Gastrocnemius medialis (tissue), 4 donors: ENCODE measurements at regions not wholly inside any gene's neighbourhood (a gene's known extent, or its start where the extent isn't known, plus 50 kb on each side); places are given as distances from the start of the nearest gene placed in this dataset.
"Not testable (repeated sequence)": the region's sequence is repeated elsewhere in the genome, so short reads cannot be mapped to it uniquely, and the experiment has no call there.

ENCODE experiments used
- ATAC-seq, 2 donors: fragments of 150-250 bp; one replicate each; pipeline ENCODE4 v1.9.1; 2016
- DNase-seq, 2 donors: peaks; one replicate each; pipeline ENCODE4 v3.0.0-alpha.2; 2019
- H3K27ac ChIP-seq, 4 donors: fragments of 200-600 bp; sonication (generic); 1 replicate in 1 of 4; 2 replicates in 3 of 4; pipeline ENCODE4 v1.5.1; 2016 to 2018; ENCODE audit warnings: mild to moderate bottlenecking in 2 of 4, moderate library complexity in 1 of 4
- H3K27me3 ChIP-seq, 3 donors: fragments of 200-600 bp; sonication (generic) in 2 of 3; 1 replicate in 1 of 3; 2 replicates in 2 of 3; pipeline versions ENCODE4 v1.5.1 to v1.6.0; 2016 to 2019; ENCODE audit warnings: mild to moderate bottlenecking in 1 of 3, moderate library complexity in 1 of 3
- H3K36me3 ChIP-seq, 2 donors: fragments of 200-600 bp; sonication (generic) in 1 of 2; one replicate each; pipeline ENCODE4 v1.5.1; 2017 to 2018
- H3K4me1 ChIP-seq, 2 donors: fragments of 200-600 bp; sonication (generic) in 1 of 2; one replicate each; pipeline ENCODE4 v1.5.1; 2016 to 2017; ENCODE audit warnings: mild to moderate bottlenecking in 2 of 2
- H3K4me3 ChIP-seq, 4 donors: fragments of 200-600 bp; sonication (generic) in 3 of 4; 1 replicate in 1 of 4; 2 replicates in 3 of 4; pipeline ENCODE4 v1.5.1; 2016 to 2019; ENCODE audit warnings: mild to moderate bottlenecking in 2 of 4
- H3K9me3 ChIP-seq, 3 donors: fragments of 200-600 bp; sonication (generic) in 2 of 3; 1 replicate in 1 of 3; 2 replicates in 2 of 3; pipeline ENCODE4 v1.5.1; 2016 to 2019
- CTCF ChIP-seq, 5 experiments: fragments of 450-650 bp in 3 of 5; fragments of 200-600 bp in 2 of 5; sonication (generic) in 2 of 5; IDR thresholded peaks in 4 of 5; conservative IDR thresholded peaks in 1 of 5; 1 replicate in 4 of 5; 2 replicates in 1 of 5; pipeline ENCODE4 v1.5.1; 2016 to 2019; ENCODE audit warnings: antibody characterized with exemption in 5 of 5, mild to moderate bottlenecking in 3 of 5, moderate library complexity in 3 of 5
- POLR2A ChIP-seq, 2 donors: fragments of 450-650 bp; IDR thresholded peaks; one replicate each; pipeline ENCODE4 v1.6.1; 2017; ENCODE audit warnings: antibody characterized with exemption in 2 of 2, mild to moderate bottlenecking in 2 of 2, moderate library complexity in 2 of 2
- in situ Hi-C, 4 donors: fragments of 200-750 bp; cut with MboI; loops; one replicate each; pipeline versions ENCODE4 v1.15.0 to v1.8.0; 2017; ENCODE audit warnings: low sequenced_read_pairs in 4 of 4
- intact Hi-C: fragments of 100-400 bp; cut with DNase I; formaldehyde crosslinking; loops from one replicate; pipeline ENCODE4 v1.15.1; 2023; ENCODE audit warnings: low total_unique reads

- intact Hi-C loops: no loop called here
- ATAC-seq (no peak), DNase-seq (no peak)
- no peak overlapping the region for H3K27ac ChIP-seq
- no peaks in the 10 kb centered on the region for H3K36me3 ChIP-seq
- no peaks in the 10 kb centered on the region for H3K9me3 ChIP-seq
- TF ChIP-seq CTCF (IDR thresholded peaks at IDR 0.05 in 4 of 5, conservative IDR thresholded peaks at IDR 0.05 in 1 of 5): no peak
- TF ChIP-seq POLR2A (IDR thresholded peaks at IDR 0.05): no peak
- no peaks in the 10 kb centered on the region for H3K27me3 ChIP-seq
- H3K4me3 ChIP-seq: no peak overlapping the region
- in situ Hi-C loops: loop anchor here in 1 of 4 donors (10.0 kb wide), 1 partner anchor 307 kb away; no protein-coding TSS in a partner anchor
- H3K4me1 ChIP-seq: no peaks in the 10 kb centered on the region
Measured at GRCh38 chr10:28997734-28998133, 291.1 kb upstream of the LYZL1 start.

GRCh38 chr10:29001801-29002200, 287.1 kb upstream of the LYZL1 start:
- DNase-seq (no peak), ATAC-seq (no peak)
- Histone ChIP-seq H3K27ac (no peak overlapping the region), H3K9me3 (no peaks in the 10 kb centered on the region), H3K4me3 (no peak overlapping the region), H3K36me3 (no peaks in the 10 kb centered on the region), H3K4me1 (no peaks in the 10 kb centered on the region), H3K27me3 (no peaks in the 10 kb centered on the region)
- intact Hi-C loops: no loop called here
- TF ChIP-seq POLR2A (IDR thresholded peaks at IDR 0.05): no peak
- no peak for TF ChIP-seq CTCF (IDR thresholded peaks at IDR 0.05 in 4 of 5, conservative IDR thresholded peaks at IDR 0.05 in 1 of 5)
- in situ Hi-C loops: no loop called here

GRCh38 chr10:29003014-29003413, 285.9 kb upstream of the LYZL1 start:
- intact Hi-C loops, DNase-seq, H3K27me3 ChIP-seq, in situ Hi-C loops, H3K4me1 ChIP-seq, H3K9me3 ChIP-seq, H3K27ac ChIP-seq, H3K4me3 ChIP-seq, H3K36me3 ChIP-seq, ATAC-seq: not testable (repeated sequence)

GRCh38 chr10:29005988-29006387, 282.9 kb upstream of the LYZL1 start:
- no peak for TF ChIP-seq POLR2A (IDR thresholded peaks at IDR 0.05)
- TF ChIP-seq CTCF (IDR thresholded peaks at IDR 0.05 in 4 of 5, conservative IDR thresholded peaks at IDR 0.05 in 1 of 5): no peak
- Histone ChIP-seq H3K27ac (no peak overlapping the region), H3K36me3 (no peaks in the 10 kb centered on the region), H3K4me1 (no peaks in the 10 kb centered on the region), H3K9me3 (no peaks in the 10 kb centered on the region), H3K4me3 (no peak overlapping the region), H3K27me3 (no peaks in the 10 kb centered on the region)
- no peak for ATAC-seq
- in situ Hi-C loops: no loop called here
- no peak for DNase-seq
- intact Hi-C loops: no loop called here

- ATAC-seq: no peak
- in situ Hi-C loops: no loop called here
- Histone ChIP-seq H3K36me3 (no peaks in the 10 kb centered on the region), H3K4me1 (no peaks in the 10 kb centered on the region), H3K4me3 (no peak overlapping the region), H3K27me3 (no peaks in the 10 kb centered on the region), H3K9me3 (no peaks in the 10 kb centered on the region), H3K27ac (no peak overlapping the region)
- no peak for DNase-seq
- intact Hi-C loops: no loop called here
- no peak for TF ChIP-seq POLR2A (IDR thresholded peaks at IDR 0.05)
- no peak for TF ChIP-seq CTCF (IDR thresholded peaks at IDR 0.05 in 4 of 5, conservative IDR thresholded peaks at IDR 0.05 in 1 of 5)
Measured at GRCh38 chr10:29007370-29007747, 281.5 kb upstream of the LYZL1 start.
